ENCODE measurements at regions not wholly inside any gene's neighbourhood (a gene's known extent, or its start where the extent isn't known, plus 50 kb on each side); places are given as distances from the start of the nearest gene placed in this dataset.

DNA sequence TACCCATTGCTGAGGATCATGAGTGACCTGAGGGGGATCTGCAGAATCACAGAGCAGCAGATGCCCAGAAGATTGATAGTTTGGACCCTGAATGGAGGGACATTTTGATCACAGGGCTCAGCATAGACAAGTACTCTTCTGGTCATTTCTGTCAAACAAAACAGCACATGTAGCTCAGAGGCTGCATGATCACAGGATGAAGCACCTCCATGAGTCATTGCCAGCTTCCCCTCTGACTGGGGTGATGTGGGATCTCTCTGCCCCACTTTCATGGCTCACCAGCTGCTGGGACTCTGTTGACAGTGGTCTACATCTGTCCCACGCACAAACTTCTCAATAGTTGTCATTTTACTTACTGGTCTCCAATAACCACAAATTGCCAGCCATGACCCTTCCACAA, 264.1 kb downstream of the RPIA start:
- Histone ChIP-seq H3K9ac (replicated peaks; ENCODE audit: extremely low read depth, insufficient read depth, low read length) (no peak overlapping the region), H3K4me3 (replicated peaks in 1 of 3; ENCODE audit: insufficient read depth in 1 of 3, low read depth in 1 of 3, low read length in 3 of 3) (no peak overlapping the region), H3K4me2 (ENCODE audit: insufficient read depth, low read length) (no peak overlapping the region), H3K4me1 (ENCODE audit: control insufficient read depth, extremely low read depth, insufficient read depth, low read length) (no peaks in the 10 kb centered on the region), H3K9me3 (replicated peaks; ENCODE audit: control insufficient read depth, insufficient read depth, low read length) (no peaks in the 10 kb centered on the region), H3K36me3 (ENCODE audit: control insufficient read depth in 2 of 2, extremely low read depth in 1 of 2, insufficient read depth in 2 of 2, low read length in 2 of 2) (no peaks in the 10 kb centered on the region), H2AFZ (ENCODE audit: low read depth, low read length) (no peak overlapping the region), H4K20me1 (replicated peaks; ENCODE audit: control insufficient read depth, extremely low read depth, insufficient read depth, low read length) (no peaks in the 10 kb centered on the region), H3K27ac (ENCODE audit: insufficient read depth, low read depth, low read length) (no peak overlapping the region), H3K27me3 (ENCODE audit: control insufficient read depth in 2 of 2, insufficient read depth in 2 of 2, low read length in 2 of 2) (no peaks in the 10 kb centered on the region), H3K9me1 (replicated peaks; ENCODE audit: control insufficient read depth, extremely low read depth, insufficient read depth, low read length) (no peaks in the 10 kb centered on the region), H3K79me2 (ENCODE audit: control insufficient read depth, insufficient read depth, low read length) (no peaks in the 10 kb centered on the region)
- dilution Hi-C loops (cut with MboI; ENCODE audit: extremely low pct_ligation_motif_present, low sequenced_read_pairs), result no loop called here
- no TSS peak for BruUV-seq (replicated peaks)
- FAIRE-seq (no peak), DNase-seq (ENCODE audit: low read depth, low spot score) (no peak)
- intact Hi-C loops (cut with micrococcal nuclease), result loop anchor here (10.0 kb wide), 1 partner anchor 211 kb away; no protein-coding TSS in a partner anchor
- TF ChIP-seq GATA2 (IDR thresholded peaks at IDR 0.05; ENCODE audit: insufficient read depth, insufficient read length, low read depth, low read length) (no peak), EZH2 (IDR thresholded peaks at IDR 0.05; ENCODE audit: borderline replicate concordance, low read depth, low read length, severe bottlenecking) (no peak), POLR2AphosphoS5 (IDR thresholded peaks at IDR 0.05; ENCODE audit: insufficient read depth, low read depth, low read length) (no peak), CTCF (IDR thresholded peaks at IDR 0.05; ENCODE audit: extremely low read depth in 1 of 2, insufficient read depth in 1 of 2, low read depth in 1 of 2, low read length in 2 of 2) (no peak), MYC (IDR thresholded peaks at IDR 0.05; ENCODE audit: low read depth, low read length) (no peak)
- TF ChIP-seq, protein P1, sequence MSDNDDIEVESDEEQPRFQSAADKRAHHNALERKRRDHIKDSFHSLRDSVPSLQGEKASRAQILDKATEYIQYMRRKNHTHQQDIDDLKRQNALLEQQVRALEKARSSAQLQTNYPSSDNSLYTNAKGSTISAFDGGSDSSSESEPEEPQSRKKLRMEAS (IDR thresholded peaks at IDR 0.05; ENCODE audit: insufficient read depth, insufficient read length), result no peak
- ChIA-PET POLR2A (no interaction called here), CTCF (interaction anchor here (1.5 kb wide), 1 partner anchor 52 kb away, joined by 3 read pairs; no protein-coding TSS in a partner anchor)
